ENCODE measurements at regions not wholly inside any gene's neighbourhood (a gene's known extent, or its start where the extent isn't known, plus 50 kb on each side); places are given as distances from the start of the nearest gene placed in this dataset.

DNA sequence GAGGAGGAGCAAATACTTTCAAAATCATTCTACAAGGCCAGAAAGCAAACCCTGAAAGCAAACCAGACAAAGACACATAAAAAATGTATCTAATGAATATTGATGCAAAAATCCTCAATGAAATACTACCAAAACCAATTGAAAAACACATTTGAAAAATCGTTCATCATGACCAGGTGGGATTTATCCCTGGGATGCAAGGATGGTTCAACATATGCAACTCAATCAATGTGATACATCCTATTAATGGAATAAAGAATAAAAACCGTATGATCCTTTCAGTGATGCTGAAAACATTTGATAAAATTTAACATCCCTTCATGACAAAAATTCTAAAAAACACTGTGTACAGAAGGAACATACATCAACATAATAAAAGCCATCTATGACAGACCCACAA, 337.6 kb downstream of the NNT start:
- TF ChIP-seq TCF7 (IDR thresholded peaks at IDR 0.05; ENCODE audit: borderline replicate concordance) = no peak
- TF ChIP-seq ZNF12 (CRISPR knock-in tag; IDR thresholded peaks at IDR 0.05) = no peak
